Keratinocyte (primary cell): ENCODE measurements at regions not wholly inside any gene's neighbourhood (a gene's known extent, or its start where the extent isn't known, plus 50 kb on each side); places are given as distances from the start of the nearest gene placed in this dataset.

ENCODE experiments used
- DNase-seq: peaks from one replicate; pipeline ENCODE4 v3.0.0-alpha.2; 2011; ENCODE audit warnings: low read depth, missing footprints, low spot score
- FAIRE-seq: peaks from 2 replicates; lab custom pipeline; 2011; peaks lifted over from hg19 to GRCh38; lab: Jason Lieb, UNC
- H2AFZ ChIP-seq: 2 replicates; pipeline ENCODE4 v1.6.0; 2012; ENCODE audit warnings: low read length, control low read depth, inconsistent platforms; ENCODE audit not compliant: control insufficient read depth
- H3K27ac ChIP-seq: 2 replicates; pipeline ENCODE4 v1.5.1; 2011; ENCODE audit warnings: low read length; ENCODE audit not compliant: control insufficient read depth, insufficient read depth
- H3K27me3 ChIP-seq: 3 replicates; pipeline ENCODE4 v1.6.0; 2011; ENCODE audit warnings: low read length; ENCODE audit not compliant: control insufficient read depth, insufficient read depth; ENCODE audit errors: extremely low read depth
- H3K36me3 ChIP-seq, 2 experiments: 2 replicates in 1 of 2; 3 replicates in 1 of 2; pipeline ENCODE4 v1.5.1; 2011; ENCODE audit warnings: low read length in 2 of 2, mild to moderate bottlenecking in 1 of 2; ENCODE audit not compliant: control insufficient read depth in 2 of 2, insufficient read depth in 2 of 2; ENCODE audit errors: extremely low read depth in 1 of 2
- H3K4me1 ChIP-seq: 3 replicates; pipeline ENCODE4 v1.5.1; 2011; ENCODE audit warnings: low read length; ENCODE audit not compliant: control insufficient read depth, insufficient read depth; ENCODE audit errors: extremely low read depth
- H3K4me2 ChIP-seq: 3 replicates; pipeline ENCODE4 v1.6.0; 2011; ENCODE audit warnings: low read depth, low read length; ENCODE audit not compliant: control insufficient read depth, insufficient read depth; ENCODE audit errors: extremely low read depth
- H3K4me3 ChIP-seq, 3 experiments: fragments of 200-600 bp in 1 of 3; sonication (generic) in 1 of 3; 2 replicates in 2 of 3; 3 replicates in 1 of 3; pipeline ENCODE4 v1.5.1; 2011 to 2016; ENCODE audit warnings: low read length in 3 of 3, mild to moderate bottlenecking in 3 of 3, control low read depth in 2 of 3, inconsistent platforms in 1 of 3, low read depth in 1 of 3, mixed read lengths in 1 of 3, mixed run types in 1 of 3, moderate library complexity in 1 of 3; ENCODE audit not compliant: control insufficient read depth in 2 of 3, insufficient read depth in 2 of 3; ENCODE audit errors: extremely low read depth in 1 of 3
- H3K79me2 ChIP-seq: 2 replicates; pipeline ENCODE4 v1.6.0; 2012; ENCODE audit warnings: low read length; ENCODE audit not compliant: control insufficient read depth, insufficient read depth
- H3K9ac ChIP-seq: 3 replicates; pipeline ENCODE4 v1.6.0; 2011; ENCODE audit warnings: low read length; ENCODE audit not compliant: control insufficient read depth, insufficient read depth; ENCODE audit errors: extremely low read depth
- H3K9me1 ChIP-seq: 3 replicates; pipeline ENCODE4 v1.6.0; 2011; ENCODE audit warnings: low read length; ENCODE audit not compliant: control insufficient read depth, insufficient read depth; ENCODE audit errors: extremely low read depth
- H3K9me3 ChIP-seq: 2 replicates; pipeline ENCODE4 v1.5.1; 2012; ENCODE audit warnings: low read depth, low read length; ENCODE audit not compliant: control insufficient read depth
- H4K20me1 ChIP-seq: 3 replicates; pipeline ENCODE4 v1.6.0; 2011; ENCODE audit warnings: low read length; ENCODE audit not compliant: control insufficient read depth, insufficient read depth; ENCODE audit errors: extremely low read depth
- EZH2 ChIP-seq: IDR thresholded peaks from one replicate; pipeline ENCODE4 v1.6.1; 2012; ENCODE audit warnings: inconsistent platforms, mild to moderate bottlenecking, low read length, moderate library complexity
- dilution Hi-C: fragments of 300-500 bp; cut with MboI; formaldehyde crosslinking; loops from one replicate; pipeline ENCODE4 v1.7.0; 2020; ENCODE audit warnings: low sequenced_read_pairs; ENCODE audit not compliant: extremely low pct_ligation_motif_present
- TF ChIP-seq, protein P1 (sequence below), 3 experiments: IDR thresholded peaks in 1 of 3; conservative IDR thresholded peaks in 1 of 3; optimal IDR thresholded peaks in 1 of 3; 2 replicates in 2 of 3; 3 replicates in 1 of 3; pipeline versions ENCODE3 to v1.5.1; 2011; ENCODE audit warnings: low read length in 3 of 3, mild to moderate bottlenecking in 3 of 3, moderate library complexity in 2 of 3, control low read depth in 1 of 3, inconsistent platforms in 1 of 3; ENCODE audit not compliant: insufficient read depth in 2 of 3; ENCODE audit errors: extremely low read depth in 1 of 3

GRCh38 chr2:192719629-192720028 lies 524.9 kb upstream of the TMEFF2 start:
- H3K27ac ChIP-seq = no peak overlapping the region
- no peaks in the 10 kb centered on the region for H3K36me3 ChIP-seq
- dilution Hi-C loops = no loop called here
- FAIRE-seq (no peak), DNase-seq (no peak)
- H3K27me3 ChIP-seq = no peaks in the 10 kb centered on the region
- no peaks in the 10 kb centered on the region for H3K79me2 ChIP-seq
- H3K4me3 ChIP-seq = no peak overlapping the region
- TF ChIP-seq EZH2 = no peak
- TF ChIP-seq, protein P1, sequence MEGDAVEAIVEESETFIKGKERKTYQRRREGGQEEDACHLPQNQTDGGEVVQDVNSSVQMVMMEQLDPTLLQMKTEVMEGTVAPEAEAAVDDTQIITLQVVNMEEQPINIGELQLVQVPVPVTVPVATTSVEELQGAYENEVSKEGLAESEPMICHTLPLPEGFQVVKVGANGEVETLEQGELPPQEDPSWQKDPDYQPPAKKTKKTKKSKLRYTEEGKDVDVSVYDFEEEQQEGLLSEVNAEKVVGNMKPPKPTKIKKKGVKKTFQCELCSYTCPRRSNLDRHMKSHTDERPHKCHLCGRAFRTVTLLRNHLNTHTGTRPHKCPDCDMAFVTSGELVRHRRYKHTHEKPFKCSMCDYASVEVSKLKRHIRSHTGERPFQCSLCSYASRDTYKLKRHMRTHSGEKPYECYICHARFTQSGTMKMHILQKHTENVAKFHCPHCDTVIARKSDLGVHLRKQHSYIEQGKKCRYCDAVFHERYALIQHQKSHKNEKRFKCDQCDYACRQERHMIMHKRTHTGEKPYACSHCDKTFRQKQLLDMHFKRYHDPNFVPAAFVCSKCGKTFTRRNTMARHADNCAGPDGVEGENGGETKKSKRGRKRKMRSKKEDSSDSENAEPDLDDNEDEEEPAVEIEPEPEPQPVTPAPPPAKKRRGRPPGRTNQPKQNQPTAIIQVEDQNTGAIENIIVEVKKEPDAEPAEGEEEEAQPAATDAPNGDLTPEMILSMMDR (optimal IDR thresholded peaks at IDR 0.05 in 1 of 3, IDR thresholded peaks at IDR 0.05 in 1 of 3, conservative IDR thresholded peaks at IDR 0.05 in 1 of 3; ENCODE audit: extremely low read depth in 1 of 3, insufficient read depth in 2 of 3, low read length in 3 of 3) = no peak
- no peak overlapping the region for H2AFZ ChIP-seq
- H4K20me1 ChIP-seq = no peaks in the 10 kb centered on the region
- no peak overlapping the region for H3K4me2 ChIP-seq
- no peak overlapping the region for H3K9ac ChIP-seq
- H3K4me1 ChIP-seq = no peaks in the 10 kb centered on the region
- no peaks in the 10 kb centered on the region for H3K9me3 ChIP-seq
- H3K9me1 ChIP-seq = no peaks in the 10 kb centered on the region

- Histone ChIP-seq H3K4me2 (no peak overlapping the region), H3K27ac (no peak overlapping the region), H3K27me3 (no peaks in the 10 kb centered on the region), H3K9me3 (no peaks in the 10 kb centered on the region), H3K79me2 (no peaks in the 10 kb centered on the region), H4K20me1 (no peaks in the 10 kb centered on the region), H3K36me3 (no peaks in the 10 kb centered on the region), H2AFZ (no peak overlapping the region), H3K4me3 (no peak overlapping the region), H3K4me1 (no peaks in the 10 kb centered on the region), H3K9me1 (no peaks in the 10 kb centered on the region), H3K9ac (no peak overlapping the region)
- no peak for TF ChIP-seq EZH2
- TF ChIP-seq, protein P1 (optimal IDR thresholded peaks at IDR 0.05 in 1 of 3, IDR thresholded peaks at IDR 0.05 in 1 of 3, conservative IDR thresholded peaks at IDR 0.05 in 1 of 3; ENCODE audit: extremely low read depth in 1 of 3, insufficient read depth in 2 of 3, low read length in 3 of 3) = no peak
- dilution Hi-C loops = no loop called here
- no peak for DNase-seq
- FAIRE-seq = no peak
These were observed 523.6 kb upstream of the TMEFF2 start for GRCh38 chr2:192718340-192718739.
